ENCODE measurements at regions not wholly inside any gene's neighbourhood (a gene's known extent, or its start where the extent isn't known, plus 50 kb on each side); places are given as distances from the start of the nearest gene placed in this dataset.

DNA sequence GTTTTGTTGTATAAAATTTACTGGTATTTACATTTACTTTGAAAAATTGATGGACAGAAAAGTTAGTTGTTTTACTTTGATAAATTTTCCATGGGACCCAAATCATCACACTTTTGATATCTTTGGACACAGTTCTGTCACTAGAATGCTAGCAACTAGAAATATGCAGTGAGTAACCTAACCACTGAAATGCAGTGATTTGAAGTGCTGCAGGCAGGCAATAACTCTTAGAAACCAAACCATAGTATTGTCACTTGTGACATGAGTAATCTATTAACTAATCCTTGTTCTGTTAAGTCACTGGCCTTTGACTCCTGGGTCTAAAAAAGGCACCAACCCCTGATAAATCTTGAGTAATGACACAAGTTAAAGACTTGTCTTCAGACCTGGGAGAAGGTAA lies 620.0 kb upstream of the ATXN8OS start:
- Histone ChIP-seq H3K4me2 (ENCODE audit: low read length) (no peak overlapping the region), H3K9me2 (replicated peaks; ENCODE audit: control insufficient read depth, low read length) (no peaks in the 10 kb centered on the region), H3K9me3 (ENCODE audit: control insufficient read depth, insufficient read depth, low read length) (no peaks in the 10 kb centered on the region), H3F3A (ENCODE audit: control insufficient read depth, insufficient read depth) (no peaks in the 10 kb centered on the region), H3K27me3 (ENCODE audit: control insufficient read depth, low read length) (no peaks in the 10 kb centered on the region), H3K4me3 (ENCODE audit: low read length) (no peak overlapping the region), H4K20me1 (ENCODE audit: control insufficient read depth, insufficient read depth, low read depth, low read length) (no peaks in the 10 kb centered on the region), H3K36me3 (ENCODE audit: control insufficient read depth, low read length) (no peaks in the 10 kb centered on the region), H3K27ac (ENCODE audit: low read depth, low read length) (no peak overlapping the region), H3K79me2 (ENCODE audit: control insufficient read depth, low read length) (no peaks in the 10 kb centered on the region), H3K4me1 (ENCODE audit: control insufficient read depth, low read length) (no peaks in the 10 kb centered on the region)
- TF ChIP-seq, protein P1, sequence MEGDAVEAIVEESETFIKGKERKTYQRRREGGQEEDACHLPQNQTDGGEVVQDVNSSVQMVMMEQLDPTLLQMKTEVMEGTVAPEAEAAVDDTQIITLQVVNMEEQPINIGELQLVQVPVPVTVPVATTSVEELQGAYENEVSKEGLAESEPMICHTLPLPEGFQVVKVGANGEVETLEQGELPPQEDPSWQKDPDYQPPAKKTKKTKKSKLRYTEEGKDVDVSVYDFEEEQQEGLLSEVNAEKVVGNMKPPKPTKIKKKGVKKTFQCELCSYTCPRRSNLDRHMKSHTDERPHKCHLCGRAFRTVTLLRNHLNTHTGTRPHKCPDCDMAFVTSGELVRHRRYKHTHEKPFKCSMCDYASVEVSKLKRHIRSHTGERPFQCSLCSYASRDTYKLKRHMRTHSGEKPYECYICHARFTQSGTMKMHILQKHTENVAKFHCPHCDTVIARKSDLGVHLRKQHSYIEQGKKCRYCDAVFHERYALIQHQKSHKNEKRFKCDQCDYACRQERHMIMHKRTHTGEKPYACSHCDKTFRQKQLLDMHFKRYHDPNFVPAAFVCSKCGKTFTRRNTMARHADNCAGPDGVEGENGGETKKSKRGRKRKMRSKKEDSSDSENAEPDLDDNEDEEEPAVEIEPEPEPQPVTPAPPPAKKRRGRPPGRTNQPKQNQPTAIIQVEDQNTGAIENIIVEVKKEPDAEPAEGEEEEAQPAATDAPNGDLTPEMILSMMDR (IDR thresholded peaks at IDR 0.05; ENCODE audit: low read depth, low read length, poor library complexity, severe bottlenecking), result no peak
- no peak for TF ChIP-seq EZH2phosphoT487 (IDR thresholded peaks at IDR 0.05; ENCODE audit: borderline replicate concordance, low read length)

DNA sequence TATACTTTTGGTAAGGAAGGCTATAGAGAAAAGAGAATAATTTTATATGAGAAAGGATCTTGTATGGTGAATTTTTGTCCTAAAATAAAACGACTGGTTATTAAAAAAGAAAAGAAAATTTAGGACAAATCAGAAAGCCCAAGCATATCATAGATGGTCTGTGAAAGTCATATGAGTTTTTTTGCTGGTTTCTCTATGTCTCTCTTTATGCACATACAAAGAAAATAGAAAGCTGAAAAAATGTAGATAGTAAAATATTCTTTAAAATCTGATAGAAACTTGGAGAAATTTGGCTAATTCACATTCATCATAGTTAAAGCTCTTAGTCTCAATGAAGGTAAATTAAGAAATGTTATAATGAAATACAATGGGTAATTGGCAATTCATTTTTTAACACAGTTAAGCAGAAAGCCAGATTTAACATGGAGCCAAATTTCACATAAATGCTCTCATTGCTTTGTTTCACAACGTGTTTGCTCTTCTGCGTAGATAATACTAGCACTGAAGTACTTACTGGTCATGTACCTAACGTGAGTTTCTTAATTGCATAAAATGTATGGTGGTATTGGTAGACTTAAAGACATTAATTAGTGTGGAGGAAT lies 621.5 kb upstream of the ATXN8OS start:
- no peak overlapping the region for H3K4me3 ChIP-seq (ENCODE audit: low read length)
- H3K27ac ChIP-seq (ENCODE audit: low read depth, low read length), result no peak overlapping the region
- no peak overlapping the region for H3K4me2 ChIP-seq (ENCODE audit: low read length)
- no peaks in the 10 kb centered on the region for H3K9me2 ChIP-seq (replicated peaks; ENCODE audit: control insufficient read depth, low read length)
- TF ChIP-seq EZH2phosphoT487 (IDR thresholded peaks at IDR 0.05; ENCODE audit: borderline replicate concordance, low read length), result no peak
- TF ChIP-seq, protein P1 (IDR thresholded peaks at IDR 0.05; ENCODE audit: low read depth, low read length, poor library complexity, severe bottlenecking), result no peak
- H3K79me2 ChIP-seq (ENCODE audit: control insufficient read depth, low read length), result no peaks in the 10 kb centered on the region
- H3K9me3 ChIP-seq (ENCODE audit: control insufficient read depth, insufficient read depth, low read length), result no peaks in the 10 kb centered on the region
- H3K27me3 ChIP-seq (ENCODE audit: control insufficient read depth, low read length), result no peaks in the 10 kb centered on the region
- no peaks in the 10 kb centered on the region for H3K4me1 ChIP-seq (ENCODE audit: control insufficient read depth, low read length)
- no peaks in the 10 kb centered on the region for H3K36me3 ChIP-seq (ENCODE audit: control insufficient read depth, low read length)
- no peaks in the 10 kb centered on the region for H4K20me1 ChIP-seq (ENCODE audit: control insufficient read depth, insufficient read depth, low read depth, low read length)
- no peaks in the 10 kb centered on the region for H3F3A ChIP-seq (ENCODE audit: control insufficient read depth, insufficient read depth)

DNA sequence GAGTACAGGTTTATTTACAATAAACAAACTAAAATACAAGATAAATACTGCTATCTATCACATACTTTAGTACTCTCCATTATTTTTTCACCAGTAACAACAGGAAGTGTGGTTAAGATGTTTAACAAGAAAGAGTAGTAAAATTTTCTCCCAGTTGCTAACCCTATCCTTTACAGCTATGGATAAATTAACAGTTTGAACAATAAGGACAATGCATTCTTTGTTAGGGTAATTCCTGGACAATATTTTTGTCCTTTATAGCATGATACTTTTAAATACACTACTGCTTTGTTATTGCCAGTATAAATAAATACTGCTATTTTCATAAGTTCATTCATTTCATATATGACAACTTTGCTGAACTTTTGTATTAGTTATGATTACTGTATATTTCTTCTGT lies 630.2 kb upstream of the ATXN8OS start:
- Histone ChIP-seq H3K4me3 (ENCODE audit: low read length) (no peak overlapping the region), H3F3A (ENCODE audit: control insufficient read depth, insufficient read depth) (no peaks in the 10 kb centered on the region), H3K4me1 (ENCODE audit: control insufficient read depth, low read length) (no peaks in the 10 kb centered on the region), H3K4me2 (ENCODE audit: low read length) (no peak overlapping the region), H3K27ac (ENCODE audit: low read depth, low read length) (no peak overlapping the region), H3K36me3 (ENCODE audit: control insufficient read depth, low read length) (no peaks in the 10 kb centered on the region), H4K20me1 (ENCODE audit: control insufficient read depth, insufficient read depth, low read depth, low read length) (no peaks in the 10 kb centered on the region), H3K9me2 (replicated peaks; ENCODE audit: control insufficient read depth, low read length) (no peaks in the 10 kb centered on the region), H3K79me2 (ENCODE audit: control insufficient read depth, low read length) (no peaks in the 10 kb centered on the region), H3K27me3 (ENCODE audit: control insufficient read depth, low read length) (no peaks in the 10 kb centered on the region), H3K9me3 (ENCODE audit: control insufficient read depth, insufficient read depth, low read length) (no peaks in the 10 kb centered on the region)
- TF ChIP-seq, protein P1 (IDR thresholded peaks at IDR 0.05; ENCODE audit: low read depth, low read length, poor library complexity, severe bottlenecking), result no peak
- TF ChIP-seq EZH2phosphoT487 (IDR thresholded peaks at IDR 0.05; ENCODE audit: borderline replicate concordance, low read length), result no peak

All from DOHH2 (cell line).